DMS153 (cell line): ENCODE measurements at regions not wholly inside any gene's neighbourhood (a gene's known extent, or its start where the extent isn't known, plus 50 kb on each side); places are given as distances from the start of the nearest gene placed in this dataset.

Experiments
- DNase-seq: peaks from one replicate; lab custom pipeline; 2025; lab: John Stamatoyannopoulos, UW

GRCh38 chr5:103621548-103621930, 59.0 kb upstream of the NUDT12 start:
- DNase-seq, result no peak

DNA sequence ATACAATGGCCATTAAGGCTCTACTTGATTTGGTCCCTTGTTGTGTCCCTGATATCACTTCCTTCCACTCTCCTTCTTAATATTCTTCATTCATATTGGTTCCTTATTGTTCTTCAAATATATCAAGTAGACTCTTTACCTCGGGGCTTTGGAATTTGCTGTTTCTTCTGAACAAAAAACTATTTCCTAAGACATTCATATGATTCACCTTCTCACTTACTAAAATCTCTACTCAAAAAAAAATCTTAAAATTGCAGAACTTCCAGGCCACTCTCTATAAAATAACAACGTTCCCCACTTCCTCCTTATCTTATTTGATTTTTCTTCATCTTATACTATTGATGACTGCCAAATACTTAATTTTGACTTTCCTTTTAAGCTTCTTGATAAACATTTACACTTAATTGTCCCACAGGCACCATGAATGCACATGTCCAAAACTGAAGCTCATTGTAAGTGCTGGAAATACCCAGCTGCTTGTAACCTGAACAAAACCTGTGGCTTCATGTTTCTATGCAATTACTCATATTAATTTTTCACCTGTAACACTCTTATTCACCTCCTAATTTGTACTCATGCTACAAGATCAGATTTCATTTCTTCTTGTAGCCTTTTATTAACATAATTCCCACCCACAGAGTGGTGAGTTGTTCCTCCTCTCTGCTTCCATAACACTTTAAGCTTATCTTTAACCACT, 58.4 kb upstream of the NUDT12 start:
- no peak for DNase-seq

DNA sequence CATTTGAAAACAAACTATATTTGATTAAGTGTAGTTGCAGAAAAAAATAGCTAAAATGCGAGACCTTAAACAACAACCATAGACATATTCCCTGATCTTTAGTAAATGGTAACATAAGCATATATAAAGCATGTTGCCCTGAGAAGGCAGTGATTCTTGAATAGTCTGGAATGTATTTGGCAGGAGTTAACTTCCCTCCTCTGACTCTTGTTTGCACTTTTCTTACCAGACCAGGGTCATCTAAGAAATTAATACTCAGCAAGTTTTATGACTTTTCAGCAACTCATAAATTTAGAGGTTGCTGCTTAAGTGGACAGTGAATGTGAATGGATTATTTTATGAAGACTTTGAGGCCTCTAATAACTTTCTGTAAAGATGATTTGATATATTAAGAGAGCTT, 55.3 kb upstream of the NUDT12 start:
- DNase-seq, result no peak

DNA sequence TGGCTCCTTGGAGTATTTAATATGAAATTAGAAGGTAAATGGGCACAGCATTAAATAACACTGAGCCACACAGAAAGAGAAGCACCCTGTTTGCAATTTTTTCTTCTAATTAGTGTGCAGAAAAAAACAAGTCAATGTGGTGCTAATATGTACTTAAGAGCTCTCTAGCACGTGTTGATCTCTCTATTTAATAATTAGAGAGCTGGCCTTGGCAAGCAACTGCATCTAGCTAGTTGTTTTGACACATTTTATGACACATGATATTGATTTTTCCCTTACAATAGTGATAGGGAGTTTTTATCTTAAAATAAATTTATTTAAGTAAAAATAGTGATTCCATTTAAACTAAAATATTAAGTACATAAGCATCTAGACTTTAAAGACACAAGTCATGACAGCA, 54.5 kb upstream of the NUDT12 start:
- DNase-seq, result no peak

GRCh38 chr5:103612545-103612944, 50.0 kb upstream of the NUDT12 start:
- no peak for DNase-seq
